PFSK-1 (cell line): ENCODE measurements at regions not wholly inside any gene's neighbourhood (a gene's known extent, or its start where the extent isn't known, plus 50 kb on each side); places are given as distances from the start of the nearest gene placed in this dataset.

ENCODE experiments used
- FOXP2 ChIP-seq: optimal IDR thresholded peaks from 2 replicates; pipeline ENCODE3; 2011; ENCODE audit warnings: borderline replicate concordance, control low read depth, inconsistent platforms; ENCODE audit not compliant: insufficient read depth; ENCODE audit errors: extremely low read length, extremely low read depth
- POLR2AphosphoS5 ChIP-seq: IDR thresholded peaks from 2 replicates; pipeline ENCODE4 v1.6.1; 2012; ENCODE audit warnings: low read depth, mild to moderate bottlenecking, control low read depth, low read length, moderate library complexity
- REST ChIP-seq, 2 experiments: IDR thresholded peaks; 2 replicates each; pipeline versions ENCODE4 v1.6.1 to v1.8.0; 2011 to 2012; ENCODE audit warnings: low read depth in 2 of 2, low read length in 2 of 2, control low read depth in 1 of 2, inconsistent platforms in 1 of 2, mild to moderate bottlenecking in 1 of 2, moderate library complexity in 1 of 2; ENCODE audit not compliant: insufficient read depth in 1 of 2
- SIN3A ChIP-seq: IDR thresholded peaks from 2 replicates; pipeline ENCODE4 v1.6.1; 2012; ENCODE audit warnings: mild to moderate bottlenecking, low read length, moderate library complexity, borderline replicate concordance; ENCODE audit not compliant: insufficient read depth
- TAF1 ChIP-seq: IDR thresholded peaks from 2 replicates; pipeline ENCODE4 v1.6.1; 2012; ENCODE audit warnings: low read length, control low read depth, borderline replicate concordance; ENCODE audit not compliant: insufficient read depth

GRCh38 chr12:31220633-31221550 lies 105.1 kb downstream of the SINHCAF start:
- no peak for TF ChIP-seq SIN3A
- TF ChIP-seq POLR2AphosphoS5, result no peak
- TF ChIP-seq TAF1, result no peak
- TF ChIP-seq FOXP2, result no peak
- TF ChIP-seq REST (IDR thresholded peaks at IDR 0.05; ENCODE audit: insufficient read depth in 1 of 2, low read depth in 2 of 2, low read length in 2 of 2), result no peak

GRCh38 chr12:31221551-31221945 lies 104.4 kb downstream of the SINHCAF start:
- TF ChIP-seq REST (IDR thresholded peaks at IDR 0.05; ENCODE audit: insufficient read depth in 1 of 2, low read depth in 2 of 2, low read length in 2 of 2) (no peak), SIN3A (no peak), TAF1 (no peak), FOXP2 (no peak)

GRCh38 chr12:31222620-31223222 lies 103.2 kb downstream of the SINHCAF start:
- TF ChIP-seq POLR2AphosphoS5 (no peak), FOXP2 (no peak), TAF1 (no peak), SIN3A (no peak), REST (IDR thresholded peaks at IDR 0.05; ENCODE audit: insufficient read depth in 1 of 2, low read depth in 2 of 2, low read length in 2 of 2) (no peak)

GRCh38 chr12:31224768-31225448 lies 101.0 kb downstream of the SINHCAF start:
- TF ChIP-seq FOXP2 (no peak), REST (IDR thresholded peaks at IDR 0.05; ENCODE audit: insufficient read depth in 1 of 2, low read depth in 2 of 2, low read length in 2 of 2) (no peak), TAF1 (no peak), POLR2AphosphoS5 (no peak), SIN3A (no peak)
